ENCODE measurements at regions not wholly inside any gene's neighbourhood (a gene's known extent, or its start where the extent isn't known, plus 50 kb on each side); places are given as distances from the start of the nearest gene placed in this dataset.
"Not testable (repeated sequence)": the region's sequence is repeated elsewhere in the genome, so short reads cannot be mapped to it uniquely, and the experiment has no call there.

DNA sequence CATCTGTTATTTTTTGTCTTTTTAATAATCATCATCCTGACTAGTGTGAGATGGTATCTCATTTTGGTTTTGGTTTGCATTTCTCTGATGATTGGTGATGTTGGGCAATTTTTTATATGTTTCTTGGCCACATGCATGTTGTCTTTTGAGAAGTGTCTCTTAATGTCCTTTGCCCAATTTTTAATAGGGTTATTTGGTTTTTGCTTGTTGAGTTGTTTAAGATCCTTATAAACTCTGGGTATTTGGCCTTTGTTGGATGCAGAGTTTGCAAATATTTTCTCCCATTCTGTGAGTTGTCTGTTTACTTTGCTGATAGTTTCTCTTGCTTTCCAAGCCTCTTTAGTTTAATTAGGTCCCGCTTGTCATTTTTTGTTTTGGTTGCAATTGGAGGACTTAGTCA lies 152.1 kb upstream of the MED14 start:
- no peak for DNase-seq (ENCODE audit: low read depth, low spot score)

- no peak for DNase-seq (ENCODE audit: low read depth, low spot score)
Observed at GRCh38 chrX:40891798-40892197, 156.5 kb upstream of the MED14 start.

DNA sequence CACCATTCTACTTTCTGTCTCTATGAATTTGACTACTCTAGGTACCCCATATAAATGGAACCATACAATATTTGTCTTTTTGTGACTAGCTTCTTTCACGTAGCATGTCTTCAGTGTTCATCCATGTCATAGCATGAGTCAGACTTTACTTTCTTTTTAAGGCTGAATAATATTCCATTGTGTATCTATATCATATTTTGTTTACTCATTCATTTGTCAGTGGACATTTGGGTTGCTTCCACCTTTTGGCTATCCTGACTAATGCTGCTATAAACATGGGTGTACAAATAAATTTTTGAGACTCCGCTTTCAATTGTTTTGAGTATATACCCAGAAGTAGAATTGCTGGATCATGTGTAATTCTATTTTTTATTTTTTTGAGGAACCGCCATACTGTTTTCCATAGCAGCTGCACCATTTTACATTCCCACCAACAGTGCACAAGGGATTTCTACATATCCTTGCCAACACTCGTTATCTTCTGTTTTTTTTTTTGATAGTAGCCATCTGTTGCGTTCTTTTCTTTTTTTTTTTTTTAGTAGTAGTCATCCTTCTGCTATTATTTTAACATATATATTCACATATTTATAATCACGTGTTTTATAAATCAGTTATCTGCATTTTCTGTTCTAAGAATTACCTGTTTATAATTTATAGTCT lies 158.0 kb upstream of the MED14 start:
- DNase-seq (ENCODE audit: low read depth, low spot score) = no peak

- no peak for DNase-seq (ENCODE audit: low read depth, low spot score)
Observed at GRCh38 chrX:40895246-40895645, 159.9 kb upstream of the MED14 start.

GRCh38 chrX:40897718-40898270 lies 162.5 kb upstream of the MED14 start:
- no peak for DNase-seq (ENCODE audit: low read depth, low spot score)

- not testable (repeated sequence) for DNase-seq (ENCODE audit: low read depth, low spot score)
Observed at GRCh38 chrX:40904739-40905138, 169.4 kb upstream of the MED14 start.

- no peak for DNase-seq (ENCODE audit: low read depth, low spot score)
Observed at GRCh38 chrX:40908026-40908425, 172.7 kb upstream of the MED14 start.

- DNase-seq (ENCODE audit: low read depth, low spot score) = no peak
Observed at GRCh38 chrX:40908857-40909475, 173.6 kb upstream of the MED14 start.

DNA sequence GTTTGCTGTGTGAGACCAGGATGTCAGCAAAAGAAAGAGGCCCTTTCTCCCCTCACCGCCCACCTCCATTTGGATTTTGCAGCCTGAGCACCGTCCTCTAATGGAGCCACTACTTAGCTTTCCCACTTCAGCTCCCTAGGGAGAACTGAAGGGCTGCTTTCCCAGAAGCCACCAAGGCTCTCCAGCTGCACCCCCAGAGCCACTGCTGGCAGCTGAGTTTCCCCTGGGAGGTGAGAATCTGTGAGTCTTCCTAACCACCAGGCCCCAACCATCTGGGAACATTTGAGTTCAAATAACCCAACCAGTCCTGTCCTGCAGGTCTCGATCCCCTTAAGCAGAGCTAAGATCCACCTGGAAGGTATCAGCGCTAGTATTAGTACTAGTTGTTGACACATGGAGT lies 173.1 kb upstream of the USP9X start:
- no peak for DNase-seq (ENCODE audit: low read depth, low spot score)

DNA sequence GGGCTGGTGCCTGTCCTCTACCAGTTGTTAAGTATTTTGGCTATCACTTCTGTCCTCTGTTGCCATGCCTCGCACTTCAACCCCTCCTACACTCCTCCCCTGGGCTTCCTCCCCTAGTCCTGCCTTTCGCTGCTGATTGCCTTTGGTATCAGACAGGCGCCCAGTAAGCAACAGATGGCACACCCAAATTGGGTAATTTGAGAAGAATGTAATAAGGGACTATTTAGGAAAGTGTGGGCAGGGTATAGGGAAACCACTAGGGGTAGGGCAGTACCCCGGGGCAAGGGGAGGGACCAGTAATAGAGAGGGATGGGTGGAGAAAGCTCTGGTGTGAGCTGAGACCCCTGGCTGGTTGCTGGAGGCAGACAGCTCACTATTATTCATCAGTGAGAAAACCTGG lies 172.7 kb upstream of the USP9X start:
- DNase-seq (ENCODE audit: low read depth, low spot score) = no peak

GRCh38 chrX:40920351-40920750 lies 164.9 kb upstream of the USP9X start:
- DNase-seq (ENCODE audit: low read depth, low spot score) = no peak

DNA sequence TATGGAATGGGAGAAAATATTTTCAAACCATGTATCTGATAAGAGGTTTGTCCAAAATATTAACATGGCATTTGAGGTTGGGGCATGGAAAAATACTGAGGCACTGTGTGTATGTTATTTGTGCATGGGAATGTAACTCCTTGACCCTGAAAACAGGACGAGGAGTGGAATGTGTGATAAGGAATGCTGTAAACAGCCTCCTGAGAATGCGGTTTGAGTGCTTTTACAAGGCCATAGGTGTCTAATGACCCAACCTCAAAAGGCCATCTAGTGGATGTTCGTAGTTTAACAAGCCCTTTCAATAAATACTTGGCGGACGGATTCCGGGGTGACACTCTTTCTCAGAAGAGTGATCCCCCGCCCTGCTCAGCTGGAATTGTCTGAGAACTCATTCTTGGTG lies 162.9 kb upstream of the USP9X start:
- no peak for DNase-seq (ENCODE audit: low read depth, low spot score)

DNA sequence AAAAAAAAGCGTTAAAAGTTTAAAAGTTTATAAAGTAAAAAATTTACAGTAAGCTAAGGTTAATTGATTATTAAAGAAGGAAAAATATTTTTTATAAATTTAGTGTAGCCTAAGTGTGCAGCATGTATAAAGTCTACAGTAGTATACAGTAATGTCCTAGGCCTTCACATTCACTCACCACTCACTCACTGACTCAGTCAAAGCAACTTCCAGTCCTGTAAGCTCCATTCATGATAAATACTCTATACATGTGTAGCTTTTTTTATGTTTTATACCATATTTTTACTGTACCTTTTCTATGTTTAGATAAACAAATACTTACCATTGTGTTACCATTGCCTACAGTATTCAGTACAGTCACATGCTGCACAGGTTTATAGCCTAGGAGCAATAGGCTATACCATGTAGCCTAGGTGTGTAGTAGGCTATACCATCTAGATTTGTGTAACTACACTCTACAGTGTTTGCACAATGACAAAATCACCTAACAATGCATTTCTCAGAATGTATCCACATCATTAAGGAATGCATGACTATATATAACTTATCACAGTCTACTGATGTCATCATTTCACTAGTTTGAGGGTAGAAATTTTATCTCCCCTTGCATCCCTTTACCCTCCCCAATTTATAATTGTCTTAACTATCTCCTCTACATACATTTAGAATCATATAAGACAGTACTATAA lies 158.4 kb upstream of the USP9X start:
- DNase-seq (ENCODE audit: low read depth, low spot score) = not testable (repeated sequence)

DNA sequence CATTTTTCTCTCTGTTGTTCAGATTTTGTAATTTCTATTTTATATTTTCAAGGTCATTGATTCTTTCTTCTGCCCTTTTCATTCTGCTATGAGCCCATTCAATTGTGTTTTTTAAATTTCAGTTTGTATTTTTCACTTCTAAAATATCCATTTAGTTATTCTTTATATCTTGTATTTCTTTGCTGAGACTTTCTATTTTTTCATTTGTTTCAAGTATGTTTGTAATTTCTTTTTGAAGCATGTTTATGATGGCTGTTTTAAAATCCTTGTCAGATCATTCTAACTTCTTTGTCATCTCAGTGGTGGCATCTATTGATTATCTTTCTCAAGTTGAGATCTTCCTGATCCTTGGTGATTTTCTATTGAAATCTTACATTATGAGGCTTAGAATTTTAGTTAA lies 157.2 kb upstream of the USP9X start:
- no peak for DNase-seq (ENCODE audit: low read depth, low spot score)

GRCh38 chrX:40931921-40932320 lies 153.3 kb upstream of the USP9X start:
- DNase-seq (ENCODE audit: low read depth, low spot score) = no peak

DNA sequence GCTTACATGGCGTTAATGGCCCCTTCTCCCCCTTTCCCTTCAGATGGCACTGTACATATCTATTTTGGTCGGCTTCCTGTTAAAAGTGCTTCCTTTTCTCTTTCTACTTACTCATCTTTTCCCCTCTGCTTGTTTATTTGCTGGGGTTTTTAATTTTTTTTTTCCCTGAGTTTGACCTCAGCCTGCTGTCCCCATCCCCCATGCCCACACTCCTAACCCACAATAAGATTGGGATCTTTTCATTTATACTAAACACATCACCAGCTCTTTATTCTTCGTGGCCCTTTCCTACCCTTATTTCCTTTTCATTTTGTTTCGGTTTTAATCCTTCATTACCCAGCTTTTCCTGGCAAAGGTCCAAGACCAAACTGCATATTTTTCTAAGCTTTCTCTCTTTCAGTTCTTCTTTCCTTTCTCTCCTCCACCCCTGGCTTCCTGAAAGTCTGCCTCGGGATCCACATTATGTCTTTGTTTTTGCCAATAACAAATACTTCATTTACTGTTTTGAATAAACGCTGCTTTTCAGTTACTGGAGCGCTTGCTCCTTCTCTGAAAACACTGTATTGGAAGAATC lies 152.0 kb upstream of the USP9X start:
- no peak for DNase-seq (ENCODE audit: low read depth, low spot score)

- DNase-seq (ENCODE audit: low read depth, low spot score) = peak; percentile 15
Observed at GRCh38 chrX:40933706-40934425, 151.4 kb upstream of the USP9X start.

GRCh38 chrX:40936827-40937226 lies 148.4 kb upstream of the USP9X start:
- DNase-seq (ENCODE audit: low read depth, low spot score) = no peak

- no peak for DNase-seq (ENCODE audit: low read depth, low spot score)
Observed at GRCh38 chrX:40938423-40938822, 146.8 kb upstream of the USP9X start.

- no peak for DNase-seq (ENCODE audit: low read depth, low spot score)
Observed at GRCh38 chrX:40943093-40943641, 142.1 kb upstream of the USP9X start.

- peak; percentile 34 for DNase-seq (ENCODE audit: low read depth, low spot score)
Observed at GRCh38 chrX:40945361-40945713, 139.9 kb upstream of the USP9X start.

- no peak for DNase-seq (ENCODE audit: low read depth, low spot score)
Observed at GRCh38 chrX:40947276-40947675, 138.0 kb upstream of the USP9X start.
